GM23248 (cell line): ENCODE measurements at regions not wholly inside any gene's neighbourhood (a gene's known extent, or its start where the extent isn't known, plus 50 kb on each side); places are given as distances from the start of the nearest gene placed in this dataset.

Source experiments
- EZH2 ChIP-seq: fragments of 200-600 bp; sonication (generic); IDR thresholded peaks from 2 replicates; pipeline ENCODE4 v1.6.1; 2018; ENCODE audit warnings: antibody characterized with exemption, mild to moderate bottlenecking; ENCODE audit not compliant: insufficient read depth, poor library complexity, severe bottlenecking
- EZH2phosphoT487 ChIP-seq: fragments of 200-600 bp; sonication (generic); IDR thresholded peaks from 2 replicates; pipeline ENCODE4 v1.6.1; 2018; ENCODE audit warnings: antibody characterized with exemption, moderate library complexity, mild to moderate bottlenecking, low read depth; ENCODE audit not compliant: insufficient read depth

DNA sequence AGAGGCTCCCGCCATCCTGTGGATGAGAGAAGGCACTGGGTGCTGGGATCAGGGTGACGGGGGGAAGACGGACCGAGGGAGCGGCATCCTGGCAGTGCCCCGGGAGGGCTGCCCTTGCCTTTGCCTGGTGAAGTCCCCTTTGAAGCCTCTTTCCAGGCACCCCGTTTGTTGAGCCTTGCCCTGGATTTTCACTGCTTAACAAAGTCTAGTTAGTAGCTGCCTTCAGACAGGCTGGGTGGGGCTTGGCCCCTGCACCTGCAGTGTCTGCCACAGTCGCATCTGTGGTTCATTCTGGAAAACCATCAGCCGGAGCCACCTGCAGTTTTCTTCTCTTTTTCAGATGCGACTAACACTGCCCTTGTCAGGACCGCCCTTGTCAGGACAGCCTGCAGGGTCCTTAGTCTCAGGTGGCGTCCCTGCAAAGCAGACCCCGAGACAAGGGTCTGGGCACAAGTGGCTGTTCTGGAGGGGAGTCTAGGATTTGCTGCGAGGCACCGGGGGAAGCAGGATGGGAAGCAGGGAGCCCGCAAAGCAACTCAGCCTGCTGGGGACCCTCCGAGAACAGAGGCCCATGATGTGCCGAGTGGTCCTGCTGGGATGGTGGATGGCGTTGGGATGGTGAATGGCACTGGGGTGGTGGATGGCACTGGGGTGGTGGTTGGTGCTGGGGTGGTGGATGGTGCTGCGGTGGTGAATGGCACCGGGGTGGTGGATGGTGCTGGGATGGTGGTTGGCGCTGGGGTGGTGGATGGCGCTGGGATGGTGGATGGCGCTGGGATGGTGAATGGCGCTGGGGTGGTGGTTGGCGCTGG lies 147.9 kb upstream of the COL5A1 start:
- TF ChIP-seq EZH2 (no peak), EZH2phosphoT487 (no peak)
